ENCODE measurements at regions not wholly inside any gene's neighbourhood (a gene's known extent, or its start where the extent isn't known, plus 50 kb on each side); places are given as distances from the start of the nearest gene placed in this dataset.

DNA sequence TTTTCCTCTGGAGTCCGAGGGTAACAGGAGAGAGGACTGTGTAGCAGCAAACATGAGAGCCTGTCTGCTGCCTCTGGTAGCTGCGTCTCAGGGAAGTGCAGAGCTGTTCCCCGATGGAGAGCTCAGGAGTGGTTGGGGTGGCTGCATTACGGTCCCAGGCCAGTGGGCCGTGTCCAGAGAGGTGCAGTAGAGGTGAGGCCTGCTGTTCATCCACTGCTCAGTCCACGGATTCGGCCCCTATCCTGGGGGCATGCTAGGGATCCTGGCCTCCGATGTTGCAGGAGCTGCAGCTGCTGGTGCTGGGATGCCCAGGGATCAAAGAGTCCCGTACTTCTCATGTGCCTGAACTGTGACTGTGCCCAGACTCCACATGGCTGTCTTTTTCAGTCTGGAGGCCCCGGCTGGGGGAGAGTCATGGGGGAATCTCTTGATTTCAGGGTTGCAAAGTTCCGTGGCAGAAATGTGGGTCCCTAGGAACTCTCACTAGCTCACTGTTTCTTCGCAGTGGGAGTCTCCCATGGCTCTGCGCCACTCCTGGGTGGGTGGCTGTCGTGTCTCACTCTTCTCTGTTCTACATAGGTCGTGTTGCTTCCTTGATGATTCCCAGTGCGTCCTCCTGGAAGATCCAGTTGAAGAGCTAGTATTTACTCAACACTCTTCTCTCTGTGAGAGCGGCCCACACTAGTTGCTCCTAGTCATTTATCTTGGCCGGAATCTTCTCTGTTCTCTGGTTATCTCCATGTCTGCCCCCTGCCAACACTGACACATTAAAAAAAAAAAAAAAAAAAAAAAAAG, 109.5 kb upstream of the CENPE start:
- peaks cover 14% of the 10 kb centered on the region for H3K9me3 ChIP-seq (replicated peaks)
- no peak for DNase-seq
- no peak overlapping the region for H3K4me3 ChIP-seq
- intact Hi-C loops (cut with micrococcal nuclease) = no loop called here
- no peak overlapping the region for H3K27ac ChIP-seq (replicated peaks)
- H3K36me3 ChIP-seq = no peaks in the 10 kb centered on the region
- TF ChIP-seq, protein P1, sequence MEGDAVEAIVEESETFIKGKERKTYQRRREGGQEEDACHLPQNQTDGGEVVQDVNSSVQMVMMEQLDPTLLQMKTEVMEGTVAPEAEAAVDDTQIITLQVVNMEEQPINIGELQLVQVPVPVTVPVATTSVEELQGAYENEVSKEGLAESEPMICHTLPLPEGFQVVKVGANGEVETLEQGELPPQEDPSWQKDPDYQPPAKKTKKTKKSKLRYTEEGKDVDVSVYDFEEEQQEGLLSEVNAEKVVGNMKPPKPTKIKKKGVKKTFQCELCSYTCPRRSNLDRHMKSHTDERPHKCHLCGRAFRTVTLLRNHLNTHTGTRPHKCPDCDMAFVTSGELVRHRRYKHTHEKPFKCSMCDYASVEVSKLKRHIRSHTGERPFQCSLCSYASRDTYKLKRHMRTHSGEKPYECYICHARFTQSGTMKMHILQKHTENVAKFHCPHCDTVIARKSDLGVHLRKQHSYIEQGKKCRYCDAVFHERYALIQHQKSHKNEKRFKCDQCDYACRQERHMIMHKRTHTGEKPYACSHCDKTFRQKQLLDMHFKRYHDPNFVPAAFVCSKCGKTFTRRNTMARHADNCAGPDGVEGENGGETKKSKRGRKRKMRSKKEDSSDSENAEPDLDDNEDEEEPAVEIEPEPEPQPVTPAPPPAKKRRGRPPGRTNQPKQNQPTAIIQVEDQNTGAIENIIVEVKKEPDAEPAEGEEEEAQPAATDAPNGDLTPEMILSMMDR (IDR thresholded peaks at IDR 0.05; ENCODE audit: borderline replicate concordance) = no peak
- H3K4me1 ChIP-seq = no peaks in the 10 kb centered on the region
- no peaks in the 10 kb centered on the region for H3K27me3 ChIP-seq (ENCODE audit: low read depth)

DNA sequence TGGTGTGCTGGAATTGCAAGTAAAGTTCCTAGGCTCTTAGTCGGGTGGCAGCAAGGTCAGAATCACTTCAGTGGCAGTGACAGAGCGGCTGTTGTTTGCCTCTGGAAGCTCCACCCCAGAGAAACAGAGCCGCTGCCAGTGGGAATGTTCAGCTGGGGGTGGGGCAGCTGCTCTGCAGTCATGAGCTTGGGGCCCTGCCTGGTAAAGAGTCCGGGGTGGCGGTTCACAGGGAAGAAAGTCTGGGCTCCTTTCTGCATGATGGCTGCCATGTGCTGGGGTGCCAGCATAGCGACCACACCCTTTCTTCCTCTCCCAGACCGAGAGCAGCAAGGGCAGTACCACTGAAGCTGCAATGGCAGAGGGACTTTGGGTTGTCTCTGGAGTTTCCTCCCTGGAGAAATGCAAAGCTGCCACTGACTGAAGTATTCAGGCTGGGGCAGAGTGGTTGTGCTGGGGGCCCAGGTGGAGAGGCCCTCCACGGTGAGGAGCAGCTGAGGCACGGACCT, 108.8 kb upstream of the CENPE start:
- H3K9me3 ChIP-seq (replicated peaks) = peaks cover 8% of the 10 kb centered on the region
- intact Hi-C loops (cut with micrococcal nuclease) = no loop called here
- no peaks in the 10 kb centered on the region for H3K36me3 ChIP-seq
- no peak for DNase-seq
- no peaks in the 10 kb centered on the region for H3K4me1 ChIP-seq
- H3K27me3 ChIP-seq (ENCODE audit: low read depth) = no peaks in the 10 kb centered on the region
- TF ChIP-seq, protein P1 (IDR thresholded peaks at IDR 0.05; ENCODE audit: borderline replicate concordance) = no peak
- H3K27ac ChIP-seq (replicated peaks) = no peak overlapping the region
- H3K4me3 ChIP-seq = no peak overlapping the region

DNA sequence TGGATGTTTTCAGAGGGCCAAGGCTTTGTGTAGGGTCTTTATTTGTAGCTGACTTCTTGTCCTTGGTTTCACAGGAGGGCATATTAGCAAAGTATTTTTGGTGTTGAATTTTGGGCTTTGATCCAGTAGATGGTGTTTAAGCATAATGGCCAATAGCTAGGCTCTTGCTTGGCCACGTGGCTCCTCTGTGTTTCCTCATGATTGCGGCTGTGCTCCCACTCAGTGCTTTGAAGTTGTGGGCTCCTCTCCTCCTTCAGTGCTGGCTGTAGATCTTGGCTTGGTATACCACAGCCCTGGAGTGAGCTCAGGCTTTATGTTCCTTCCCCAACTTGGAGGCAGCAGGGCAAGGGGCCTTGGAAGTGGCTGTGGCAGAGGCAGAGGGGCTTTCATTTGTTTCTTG, 107.2 kb upstream of the CENPE start:
- H3K36me3 ChIP-seq = no peaks in the 10 kb centered on the region
- intact Hi-C loops (cut with micrococcal nuclease) = no loop called here
- H3K27me3 ChIP-seq (ENCODE audit: low read depth) = no peaks in the 10 kb centered on the region
- no peak for DNase-seq
- TF ChIP-seq, protein P1 (IDR thresholded peaks at IDR 0.05; ENCODE audit: borderline replicate concordance) = no peak
- H3K27ac ChIP-seq (replicated peaks) = no peak overlapping the region
- no peak overlapping the region for H3K4me3 ChIP-seq
- no peaks in the 10 kb centered on the region for H3K4me1 ChIP-seq
- no peaks in the 10 kb centered on the region for H3K9me3 ChIP-seq (replicated peaks)

DNA sequence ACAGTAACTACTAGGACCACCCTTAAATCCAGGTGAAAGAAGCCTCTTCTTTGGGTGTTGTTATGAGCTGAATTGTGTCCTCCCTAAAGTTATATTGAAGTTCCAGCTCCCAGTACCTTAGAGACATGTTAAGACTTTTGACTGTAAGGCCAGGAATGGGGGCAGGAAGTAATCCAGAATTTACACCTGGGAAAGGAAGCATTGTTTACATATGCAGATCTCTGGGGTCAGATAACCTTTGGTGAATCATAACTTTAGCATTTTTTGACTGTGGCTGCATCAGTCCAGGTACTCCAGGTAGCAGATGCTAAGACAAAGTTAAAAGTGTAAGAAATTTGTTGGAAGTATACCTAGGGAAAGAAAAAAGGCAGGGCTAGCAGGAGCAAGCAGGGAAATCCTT, 104.9 kb upstream of the CENPE start:
- peaks cover under 1% of the 10 kb centered on the region for H3K9me3 ChIP-seq (replicated peaks)
- intact Hi-C loops (cut with micrococcal nuclease) = no loop called here
- no peak for DNase-seq

DNA sequence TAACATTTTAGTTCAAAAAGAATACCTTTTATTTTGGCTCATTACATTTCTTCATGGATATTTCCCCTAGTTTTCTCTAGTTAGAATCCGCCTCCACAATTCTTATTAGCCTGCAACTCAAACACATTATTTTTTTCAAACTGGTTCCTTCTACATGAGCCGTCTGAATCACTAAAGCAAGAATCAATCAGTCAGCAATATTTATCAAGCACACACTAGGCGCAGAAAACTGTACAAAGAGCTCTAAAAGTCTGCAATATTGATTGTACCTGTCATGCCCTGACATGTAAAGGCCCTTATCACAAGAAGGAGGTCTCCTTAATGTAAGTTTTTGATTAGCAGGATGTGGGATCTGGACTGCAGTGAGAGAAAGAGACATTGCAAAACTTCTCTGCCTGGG, 94.8 kb upstream of the CENPE start:
- intact Hi-C loops (cut with micrococcal nuclease) = no loop called here
- no peak overlapping the region for H3K27ac ChIP-seq (replicated peaks)
- H3K4me3 ChIP-seq = no peak overlapping the region
- H3K4me1 ChIP-seq = no peaks in the 10 kb centered on the region
- H3K36me3 ChIP-seq = no peaks in the 10 kb centered on the region
- TF ChIP-seq, protein P1 (IDR thresholded peaks at IDR 0.05; ENCODE audit: borderline replicate concordance) = no peak
- peaks cover 15% of the 10 kb centered on the region for H3K9me3 ChIP-seq (replicated peaks)
- DNase-seq = no peak
- no peaks in the 10 kb centered on the region for H3K27me3 ChIP-seq (ENCODE audit: low read depth)

More for the DNA sequence above, 104.9 kb upstream of the CENPE start:
- Histone ChIP-seq H3K4me1 (no peaks in the 10 kb centered on the region), H3K4me3 (no peak overlapping the region), H3K27me3 (ENCODE audit: low read depth) (no peaks in the 10 kb centered on the region), H3K27ac (replicated peaks) (no peak overlapping the region), H3K36me3 (no peaks in the 10 kb centered on the region)
- TF ChIP-seq, protein P1 (IDR thresholded peaks at IDR 0.05; ENCODE audit: borderline replicate concordance) = no peak
